Uterus (tissue), 3 donors: ENCODE measurements at regions not wholly inside any gene's neighbourhood (a gene's known extent, or its start where the extent isn't known, plus 50 kb on each side); places are given as distances from the start of the nearest gene placed in this dataset.

Experiments used
- DNase-seq, 2 donors: peaks; one replicate each; pipeline ENCODE4 v3.0.0-alpha.2; 2019 to 2020
- H3K27ac ChIP-seq, 2 donors: fragments of 200-600 bp; sonication (generic); 1 replicate in 1 of 2; 2 replicates in 1 of 2; pipeline ENCODE4 v1.5.1; 2016 to 2018
- H3K27me3 ChIP-seq, 2 donors: fragments of 200-600 bp; sonication (generic); one replicate each; pipeline ENCODE4 v1.5.1; 2018 to 2019; ENCODE audit warnings: control low read depth in 1 of 2
- H3K36me3 ChIP-seq, 2 donors: fragments of 200-600 bp; sonication (generic); one replicate each; pipeline ENCODE4 v1.5.1; 2019; ENCODE audit warnings: control low read depth in 1 of 2
- H3K4me1 ChIP-seq, 2 donors: fragments of 200-600 bp; sonication (generic); one replicate each; pipeline ENCODE4 v1.5.1; 2018 to 2019; ENCODE audit warnings: control low read depth in 1 of 2
- H3K4me3 ChIP-seq, 2 donors: fragments of 200-600 bp; sonication (generic); 1 replicate in 1 of 2; 2 replicates in 1 of 2; pipeline ENCODE4 v1.5.1; 2018 to 2019; ENCODE audit warnings: mild to moderate bottlenecking in 1 of 2
- H3K9me3 ChIP-seq, 2 donors: fragments of 200-600 bp; sonication (generic); one replicate each; pipeline ENCODE4 v1.5.1; 2019; ENCODE audit warnings: control low read depth in 1 of 2
- POLR2A ChIP-seq, 2 donors: fragments of 450-650 bp; IDR thresholded peaks; one replicate each; pipeline ENCODE4 v1.6.1; 2016; ENCODE audit warnings: antibody characterized with exemption in 2 of 2, mild to moderate bottlenecking in 1 of 2, moderate library complexity in 1 of 2
- intact Hi-C: fragments of 100-400 bp; cut with DNase I; formaldehyde crosslinking; loops from one replicate; pipeline ENCODE4 v1.15.1; 2023; ENCODE audit warnings: low total_unique reads
- TF ChIP-seq, protein P1 (sequence below), 4 experiments: fragments of 200-600 bp in 2 of 4; fragments of 450-650 bp in 2 of 4; sonication (generic) in 2 of 4; IDR thresholded peaks; one replicate each; pipeline ENCODE4 v1.5.1; 2016 to 2019; ENCODE audit warnings: antibody characterized with exemption in 4 of 4, mild to moderate bottlenecking in 2 of 4, moderate library complexity in 1 of 4
- donor health status: DM: yes; HTN: yes; CAD: no.

DNA sequence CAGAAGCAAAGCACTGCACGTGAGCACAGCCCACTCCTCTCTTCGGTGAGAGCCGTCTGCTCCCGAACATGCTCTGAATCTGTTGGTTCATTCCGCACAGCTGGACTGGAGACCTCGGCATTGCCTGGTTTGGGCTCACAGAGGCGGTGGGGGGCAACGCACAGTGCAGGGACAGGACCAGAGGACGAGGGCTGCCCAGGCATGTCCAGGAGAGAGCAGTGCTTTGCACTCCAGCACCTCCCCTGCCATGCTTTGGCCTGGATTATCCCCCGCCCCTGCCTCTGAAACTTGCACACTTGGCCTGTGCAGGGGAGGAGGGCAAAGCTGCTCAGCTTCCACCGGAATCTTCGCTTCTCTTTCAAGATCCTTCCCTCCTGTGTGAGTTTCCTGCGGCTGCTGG, 536.5 kb downstream of the BRD1 start:
- no peaks in the 10 kb centered on the region for H3K9me3 ChIP-seq

GRCh38 chr22:49290711-49291110, 537.0 kb downstream of the BRD1 start:
- no peak overlapping the region for H3K4me3 ChIP-seq
- no peak overlapping the region for H3K27ac ChIP-seq
- intact Hi-C loops, result no loop called here
- no peaks in the 10 kb centered on the region for H3K36me3 ChIP-seq
- DNase-seq, result no peak
- H3K9me3 ChIP-seq, result no peaks in the 10 kb centered on the region
- no peaks in the 10 kb centered on the region for H3K27me3 ChIP-seq
- TF ChIP-seq POLR2A (IDR thresholded peaks at IDR 0.05), result no peak
- TF ChIP-seq, protein P1, sequence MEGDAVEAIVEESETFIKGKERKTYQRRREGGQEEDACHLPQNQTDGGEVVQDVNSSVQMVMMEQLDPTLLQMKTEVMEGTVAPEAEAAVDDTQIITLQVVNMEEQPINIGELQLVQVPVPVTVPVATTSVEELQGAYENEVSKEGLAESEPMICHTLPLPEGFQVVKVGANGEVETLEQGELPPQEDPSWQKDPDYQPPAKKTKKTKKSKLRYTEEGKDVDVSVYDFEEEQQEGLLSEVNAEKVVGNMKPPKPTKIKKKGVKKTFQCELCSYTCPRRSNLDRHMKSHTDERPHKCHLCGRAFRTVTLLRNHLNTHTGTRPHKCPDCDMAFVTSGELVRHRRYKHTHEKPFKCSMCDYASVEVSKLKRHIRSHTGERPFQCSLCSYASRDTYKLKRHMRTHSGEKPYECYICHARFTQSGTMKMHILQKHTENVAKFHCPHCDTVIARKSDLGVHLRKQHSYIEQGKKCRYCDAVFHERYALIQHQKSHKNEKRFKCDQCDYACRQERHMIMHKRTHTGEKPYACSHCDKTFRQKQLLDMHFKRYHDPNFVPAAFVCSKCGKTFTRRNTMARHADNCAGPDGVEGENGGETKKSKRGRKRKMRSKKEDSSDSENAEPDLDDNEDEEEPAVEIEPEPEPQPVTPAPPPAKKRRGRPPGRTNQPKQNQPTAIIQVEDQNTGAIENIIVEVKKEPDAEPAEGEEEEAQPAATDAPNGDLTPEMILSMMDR (IDR thresholded peaks at IDR 0.05), result no peak
- H3K4me1 ChIP-seq, result no peaks in the 10 kb centered on the region

More for the DNA sequence above, 536.5 kb downstream of the BRD1 start:
- TF ChIP-seq, protein P1 (IDR thresholded peaks at IDR 0.05), result no peak
- no peak for TF ChIP-seq POLR2A (IDR thresholded peaks at IDR 0.05)
- DNase-seq, result no peak
- Histone ChIP-seq H3K36me3 (no peaks in the 10 kb centered on the region), H3K27ac (no peak overlapping the region), H3K4me1 (no peaks in the 10 kb centered on the region), H3K27me3 (no peaks in the 10 kb centered on the region), H3K4me3 (no peak overlapping the region)
- intact Hi-C loops, result no loop called here

GRCh38 chr22:49289822-49290679, 537.6 kb downstream of the BRD1 start:
- Histone ChIP-seq H3K4me1 (no peaks in the 10 kb centered on the region), H3K4me3 (no peak overlapping the region), H3K27me3 (no peaks in the 10 kb centered on the region), H3K27ac (no peak overlapping the region), H3K9me3 (no peaks in the 10 kb centered on the region), H3K36me3 (no peaks in the 10 kb centered on the region)
- DNase-seq, result no peak
- no peak for TF ChIP-seq POLR2A (IDR thresholded peaks at IDR 0.05)
- TF ChIP-seq, protein P1 (IDR thresholded peaks at IDR 0.05), result no peak
- intact Hi-C loops, result no loop called here

- no peaks in the 10 kb centered on the region for H3K36me3 ChIP-seq
- no peak overlapping the region for H3K27ac ChIP-seq
- H3K4me1 ChIP-seq, result no peaks in the 10 kb centered on the region
- TF ChIP-seq, protein P1 (IDR thresholded peaks at IDR 0.05), result no peak
- TF ChIP-seq POLR2A (IDR thresholded peaks at IDR 0.05), result no peak
- H3K9me3 ChIP-seq, result no peaks in the 10 kb centered on the region
- intact Hi-C loops, result no loop called here
- no peak for DNase-seq
- H3K4me3 ChIP-seq, result no peak overlapping the region
- no peaks in the 10 kb centered on the region for H3K27me3 ChIP-seq
These were observed 541.4 kb downstream of the BRD1 start for GRCh38 chr22:49286181-49286760.

DNA sequence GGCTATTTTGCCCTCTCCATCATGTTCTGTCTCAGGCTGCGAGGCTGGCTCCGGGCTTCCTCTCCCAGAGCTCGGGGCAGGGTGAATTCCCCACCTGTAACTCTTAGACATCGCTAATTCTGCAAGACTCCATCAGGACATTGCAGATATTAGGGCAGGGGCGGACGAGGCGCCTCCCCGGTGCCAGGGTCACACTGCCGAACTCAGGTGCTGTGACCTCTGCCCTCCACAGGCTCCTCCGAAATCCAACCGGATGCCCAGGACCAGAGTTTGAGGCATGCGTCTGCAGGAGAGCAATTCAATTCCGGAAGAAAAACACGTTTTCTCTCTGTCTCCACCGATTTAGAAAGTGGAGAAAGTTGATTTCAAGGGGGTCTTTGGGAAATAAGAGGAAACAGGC, 542.7 kb downstream of the BRD1 start:
- Histone ChIP-seq H3K9me3 (no peaks in the 10 kb centered on the region), H3K27me3 (no peaks in the 10 kb centered on the region), H3K4me3 (no peak overlapping the region), H3K36me3 (no peaks in the 10 kb centered on the region), H3K27ac (no peak overlapping the region), H3K4me1 (no peaks in the 10 kb centered on the region)
- TF ChIP-seq, protein P1 (IDR thresholded peaks at IDR 0.05), result no peak
- no peak for TF ChIP-seq POLR2A (IDR thresholded peaks at IDR 0.05)
- DNase-seq, result no peak
- intact Hi-C loops, result no loop called here
